ENCODE measurements at regions not wholly inside any gene's neighbourhood (a gene's known extent, or its start where the extent isn't known, plus 50 kb on each side); places are given as distances from the start of the nearest gene placed in this dataset.

GRCh38 chr10:30734901-30735300 is 105.3 kb upstream of the LYZL2 start:
- TF ChIP-seq CTCF (IDR thresholded peaks at IDR 0.05) (no peak), POLR2A (IDR thresholded peaks at IDR 0.05) (no peak)
